ENCODE measurements at regions not wholly inside any gene's neighbourhood (a gene's known extent, or its start where the extent isn't known, plus 50 kb on each side); places are given as distances from the start of the nearest gene placed in this dataset.

DNA sequence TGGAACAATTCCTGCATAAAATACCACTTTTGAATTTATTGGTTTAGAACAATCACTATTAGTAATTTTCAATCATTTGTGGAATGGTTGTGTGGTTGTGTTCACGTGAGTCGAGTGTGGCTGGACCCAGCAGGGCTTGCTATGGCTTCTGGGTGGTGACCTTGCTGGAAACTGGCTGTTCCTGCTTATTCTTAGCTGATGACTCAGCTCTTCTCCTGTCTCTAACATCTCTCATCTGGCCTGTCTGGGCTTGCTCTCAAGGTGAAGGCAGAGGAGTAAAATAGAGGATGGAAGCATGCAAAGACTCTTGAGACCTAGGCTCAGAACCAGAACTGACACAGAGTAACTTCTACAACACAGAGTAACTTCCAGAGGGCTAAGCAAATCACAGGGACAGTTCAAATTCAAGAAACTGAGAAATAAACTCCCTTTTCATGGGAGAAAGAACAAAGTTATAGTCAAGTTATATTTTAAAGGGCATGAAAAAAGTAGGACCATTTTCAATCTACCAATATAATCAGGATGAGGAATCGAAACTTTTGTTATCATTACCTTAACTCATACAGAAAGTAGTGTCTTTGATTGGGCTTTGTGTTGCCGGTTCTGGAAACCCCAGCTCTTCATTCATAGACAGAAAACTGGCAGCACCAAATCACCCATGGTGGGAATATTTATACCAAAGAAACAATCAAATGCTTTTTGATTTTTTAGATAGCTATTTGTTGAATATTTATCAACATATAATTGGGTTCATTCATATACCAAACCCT, 665.1 kb downstream of the CDH18 start:
- H4K8ac ChIP-seq (ENCODE audit: low read depth in 2 of 2, low read length in 2 of 2), result no peak overlapping the region
- H2AFZ ChIP-seq (replicated peaks; ENCODE audit: low read length, poor library complexity), result no peak overlapping the region
- DNase-seq, result no peak
- no peaks in the 10 kb centered on the region for H4K20me1 ChIP-seq (ENCODE audit: insufficient read depth, low read length)
- POLR2A ChIA-PET (ENCODE audit: unreplicated experiment), result no interaction called here
- H2AK5ac ChIP-seq (ENCODE audit: low read depth, low read length), result no peak overlapping the region
- no peak overlapping the region for H4K91ac ChIP-seq (ENCODE audit: insufficient read depth, low read depth, low read length)
- no peak overlapping the region for H2BK120ac ChIP-seq (ENCODE audit: low read depth, low read length)
- H3K9me1 ChIP-seq (ENCODE audit: insufficient read depth, low read length), result no peaks in the 10 kb centered on the region
- CTCF ChIA-PET, result no interaction called here
- peaks cover 5% of the 10 kb centered on the region; the same call in 1 of the 2 replicates for H3K9me3 ChIP-seq (ENCODE audit: control insufficient read depth, insufficient read depth, low read length)
- WGBS, 2 experiments (ENCODE audit: extremely low coverage in 2 of 2, insufficient read length in 1 of 2), result no CpG with 5 or more reads among the region's 4 CpGs
- BruUV-seq (replicated peaks), result no TSS peak
- no peak overlapping the region for H2BK20ac ChIP-seq (ENCODE audit: low read depth, low read length)
- no peak overlapping the region for H3K56ac ChIP-seq (ENCODE audit: extremely low read depth, insufficient read depth, low read length)
- H2AK9ac ChIP-seq (replicated peaks; ENCODE audit: low read depth, low read length, poor library complexity), result no peak overlapping the region
- no peak overlapping the region for H3K4ac ChIP-seq (ENCODE audit: low read depth, low read length)
- no peaks in the 10 kb centered on the region for H3K36me3 ChIP-seq (ENCODE audit: control insufficient read depth, insufficient read depth, low read length)
- no peak for ATAC-seq (ENCODE audit: low read depth)
- H3K4me1 ChIP-seq (ENCODE audit: control insufficient read depth, insufficient read depth, low read length), result no peaks in the 10 kb centered on the region
- no peak overlapping the region for H3K18ac ChIP-seq (ENCODE audit: low read depth, low read length)
- dilution Hi-C loops (cut with HindIII; ENCODE audit: low sequenced_read_pairs, unreplicated experiment) (no loop called here), intact Hi-C loops (cut with micrococcal nuclease) (no loop called here), in situ Hi-C loops (cut with MboI; ENCODE audit: low sequenced_read_pairs) (no loop called here)
- H3K23ac ChIP-seq (ENCODE audit: low read depth, low read length), result no peak overlapping the region
- no peak overlapping the region for H3K9ac ChIP-seq (ENCODE audit: low read depth, low read length)
- H3K27ac ChIP-seq (ENCODE audit: insufficient read depth, low read length), result no peak overlapping the region
- H3K27me3 ChIP-seq (ENCODE audit: control insufficient read depth, insufficient read depth, low read length), result no peaks in the 10 kb centered on the region
- H3K79me1 ChIP-seq (ENCODE audit: low read depth in 1 of 2, low read length in 2 of 2), result no peaks in the 10 kb centered on the region
- no peak overlapping the region for H2BK15ac ChIP-seq (ENCODE audit: low read depth, low read length)
- no peak overlapping the region for H4K5ac ChIP-seq (ENCODE audit: low read depth, low read length)
- TF ChIP-seq RAD21 (IDR thresholded peaks at IDR 0.05; ENCODE audit: low read length) (no peak), MAZ (IDR thresholded peaks at IDR 0.05; ENCODE audit: borderline replicate concordance, low read depth, low read length) (no peak), BHLHE40 (IDR thresholded peaks at IDR 0.05; ENCODE audit: low read depth, low read length) (no peak), NFE2L2 (IDR thresholded peaks at IDR 0.05; ENCODE audit: low read depth, low read length) (no peak), CEBPB (IDR thresholded peaks at IDR 0.05; ENCODE audit: low read depth, low read length) (no peak), MAFK (IDR thresholded peaks at IDR 0.05; ENCODE audit: low read depth, low read length) (no peak), MXI1 (IDR thresholded peaks at IDR 0.05; ENCODE audit: borderline replicate concordance, low read depth, low read length) (no peak), FOS (IDR thresholded peaks at IDR 0.05; ENCODE audit: low read depth, low read length) (no peak), CHD1 (IDR thresholded peaks at IDR 0.05; ENCODE audit: low read depth, low read length) (no peak), POLR2A (IDR thresholded peaks at IDR 0.05; ENCODE audit: low read depth, low read length) (no peak), RCOR1 (IDR thresholded peaks at IDR 0.05; ENCODE audit: insufficient replicate concordance, low read length) (no peak), RFX5 (IDR thresholded peaks at IDR 0.05; ENCODE audit: low read depth, low read length) (no peak), SMC3 (IDR thresholded peaks at IDR 0.05; ENCODE audit: low read depth, low read length) (no peak)
- TF ChIP-seq, protein P1, sequence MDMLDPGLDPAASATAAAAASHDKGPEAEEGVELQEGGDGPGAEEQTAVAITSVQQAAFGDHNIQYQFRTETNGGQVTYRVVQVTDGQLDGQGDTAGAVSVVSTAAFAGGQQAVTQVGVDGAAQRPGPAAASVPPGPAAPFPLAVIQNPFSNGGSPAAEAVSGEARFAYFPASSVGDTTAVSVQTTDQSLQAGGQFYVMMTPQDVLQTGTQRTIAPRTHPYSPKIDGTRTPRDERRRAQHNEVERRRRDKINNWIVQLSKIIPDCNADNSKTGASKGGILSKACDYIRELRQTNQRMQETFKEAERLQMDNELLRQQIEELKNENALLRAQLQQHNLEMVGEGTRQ (IDR thresholded peaks at IDR 0.05; ENCODE audit: low read depth, low read length), result no peak
- TF ChIP-seq, protein P2, sequence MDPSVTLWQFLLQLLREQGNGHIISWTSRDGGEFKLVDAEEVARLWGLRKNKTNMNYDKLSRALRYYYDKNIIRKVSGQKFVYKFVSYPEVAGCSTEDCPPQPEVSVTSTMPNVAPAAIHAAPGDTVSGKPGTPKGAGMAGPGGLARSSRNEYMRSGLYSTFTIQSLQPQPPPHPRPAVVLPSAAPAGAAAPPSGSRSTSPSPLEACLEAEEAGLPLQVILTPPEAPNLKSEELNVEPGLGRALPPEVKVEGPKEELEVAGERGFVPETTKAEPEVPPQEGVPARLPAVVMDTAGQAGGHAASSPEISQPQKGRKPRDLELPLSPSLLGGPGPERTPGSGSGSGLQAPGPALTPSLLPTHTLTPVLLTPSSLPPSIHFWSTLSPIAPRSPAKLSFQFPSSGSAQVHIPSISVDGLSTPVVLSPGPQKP (IDR thresholded peaks at IDR 0.05; ENCODE audit: borderline replicate concordance, low read depth, low read length), result no peak
- TF ChIP-seq, protein P3, sequence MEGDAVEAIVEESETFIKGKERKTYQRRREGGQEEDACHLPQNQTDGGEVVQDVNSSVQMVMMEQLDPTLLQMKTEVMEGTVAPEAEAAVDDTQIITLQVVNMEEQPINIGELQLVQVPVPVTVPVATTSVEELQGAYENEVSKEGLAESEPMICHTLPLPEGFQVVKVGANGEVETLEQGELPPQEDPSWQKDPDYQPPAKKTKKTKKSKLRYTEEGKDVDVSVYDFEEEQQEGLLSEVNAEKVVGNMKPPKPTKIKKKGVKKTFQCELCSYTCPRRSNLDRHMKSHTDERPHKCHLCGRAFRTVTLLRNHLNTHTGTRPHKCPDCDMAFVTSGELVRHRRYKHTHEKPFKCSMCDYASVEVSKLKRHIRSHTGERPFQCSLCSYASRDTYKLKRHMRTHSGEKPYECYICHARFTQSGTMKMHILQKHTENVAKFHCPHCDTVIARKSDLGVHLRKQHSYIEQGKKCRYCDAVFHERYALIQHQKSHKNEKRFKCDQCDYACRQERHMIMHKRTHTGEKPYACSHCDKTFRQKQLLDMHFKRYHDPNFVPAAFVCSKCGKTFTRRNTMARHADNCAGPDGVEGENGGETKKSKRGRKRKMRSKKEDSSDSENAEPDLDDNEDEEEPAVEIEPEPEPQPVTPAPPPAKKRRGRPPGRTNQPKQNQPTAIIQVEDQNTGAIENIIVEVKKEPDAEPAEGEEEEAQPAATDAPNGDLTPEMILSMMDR (conservative IDR thresholded peaks at IDR 0.05; ENCODE audit: low read depth, low read length), result no peak
- no peak overlapping the region for H3K14ac ChIP-seq (replicated peaks; ENCODE audit: low read depth, low read length)
- H3K4me3 ChIP-seq (ENCODE audit: insufficient read depth, low read depth, low read length), result no peak overlapping the region
- no peak overlapping the region for H3K4me2 ChIP-seq (ENCODE audit: low read depth, low read length)
- no peak overlapping the region for H2BK5ac ChIP-seq (ENCODE audit: low read depth, low read length, poor library complexity, severe bottlenecking)

Measured in IMR-90 (cell line).